T-helper 1 cell treated with Interleukin-12 subunit alpha and Interleukin-12 subunit beta and Interleukin-4 antibody, amounts not matched to agents 30 μg/mL and 1 μg/mL, for 36 hours (primary cell): ENCODE measurements at regions not wholly inside any gene's neighbourhood (a gene's known extent, or its start where the extent isn't known, plus 50 kb on each side); places are given as distances from the start of the nearest gene placed in this dataset.
"Not testable (repeated sequence)": the region's sequence is repeated elsewhere in the genome, so short reads cannot be mapped to it uniquely, and the experiment has no call there.

Experiments
- H3K27ac Mint-ChIP-seq: one replicate; pipeline ENCODE4 v1.8.0; 2021; ENCODE audit warnings: mild to moderate bottlenecking, mixed read lengths
- H3K27me3 Mint-ChIP-seq: one replicate; pipeline ENCODE4 v1.8.0; 2021; ENCODE audit warnings: low read depth, mixed read lengths
- H3K36me3 Mint-ChIP-seq: one replicate; pipeline ENCODE4 v1.8.0; 2021; ENCODE audit warnings: low read depth, mixed read lengths
- H3K4me1 Mint-ChIP-seq: one replicate; pipeline ENCODE4 v1.8.0; 2021; ENCODE audit warnings: low read depth, mixed read lengths
- H3K4me3 Mint-ChIP-seq: one replicate; pipeline ENCODE4 v1.8.0; 2021; ENCODE audit warnings: mild to moderate bottlenecking, moderate library complexity, mixed read lengths
- H3K9me3 Mint-ChIP-seq: one replicate; pipeline ENCODE4 v1.8.0; 2021; ENCODE audit warnings: mixed read lengths

- H3K27ac Mint-ChIP-seq = no peak overlapping the region
- H3K4me1 Mint-ChIP-seq = no peaks in the 10 kb centered on the region
- H3K27me3 Mint-ChIP-seq = no peaks in the 10 kb centered on the region
- no peaks in the 10 kb centered on the region for H3K9me3 Mint-ChIP-seq
- no peak overlapping the region for H3K4me3 Mint-ChIP-seq
- no peaks in the 10 kb centered on the region for H3K36me3 Mint-ChIP-seq
These were observed 388.5 kb upstream of the CHRM2 start for GRCh38 chr7:136479922-136480321.

- Mint-ChIP-seq H3K36me3 (no peaks in the 10 kb centered on the region), H3K27ac (no peak overlapping the region), H3K9me3 (peaks cover 33% of the 10 kb centered on the region)
These were observed 398.3 kb upstream of the CHRM2 start for GRCh38 chr7:136470179-136470578.

GRCh38 chr7:136452949-136453348 is 415.5 kb upstream of the CHRM2 start:
- peaks cover 25% of the 10 kb centered on the region for H3K9me3 Mint-ChIP-seq
- no peaks in the 10 kb centered on the region for H3K27me3 Mint-ChIP-seq
- H3K4me1 Mint-ChIP-seq = no peaks in the 10 kb centered on the region
- H3K27ac Mint-ChIP-seq = no peak overlapping the region
- no peak overlapping the region for H3K4me3 Mint-ChIP-seq
- H3K36me3 Mint-ChIP-seq = no peaks in the 10 kb centered on the region

More at GRCh38 chr7:136470179-136470578, 398.3 kb upstream of the CHRM2 start:
- Mint-ChIP-seq H3K4me3 (no peak overlapping the region), H3K27me3 (no peaks in the 10 kb centered on the region), H3K4me1 (no peaks in the 10 kb centered on the region)

- Mint-ChIP-seq H3K4me1 (no peaks in the 10 kb centered on the region), H3K4me3 (no peak overlapping the region), H3K36me3 (no peaks in the 10 kb centered on the region), H3K9me3 (peaks cover 9% of the 10 kb centered on the region), H3K27me3 (no peaks in the 10 kb centered on the region), H3K27ac (no peak overlapping the region)
These were observed 421.7 kb upstream of the CHRM2 start for GRCh38 chr7:136446751-136447150.

- no peaks in the 10 kb centered on the region for H3K36me3 Mint-ChIP-seq
- H3K4me3 Mint-ChIP-seq = no peak overlapping the region
- H3K9me3 Mint-ChIP-seq = peaks cover 8% of the 10 kb centered on the region
- no peaks in the 10 kb centered on the region for H3K27me3 Mint-ChIP-seq
- H3K4me1 Mint-ChIP-seq = no peaks in the 10 kb centered on the region
- no peak overlapping the region for H3K27ac Mint-ChIP-seq
These were observed 426.6 kb upstream of the CHRM2 start for GRCh38 chr7:136441835-136442234.

- H3K4me1 Mint-ChIP-seq, H3K27me3 Mint-ChIP-seq, H3K4me3 Mint-ChIP-seq, H3K27ac Mint-ChIP-seq, H3K9me3 Mint-ChIP-seq, H3K36me3 Mint-ChIP-seq: not testable (repeated sequence)
These were observed 436.7 kb upstream of the CHRM2 start for GRCh38 chr7:136431736-136432135.

GRCh38 chr7:136424058-136424457 is 444.4 kb upstream of the CHRM2 start:
- Mint-ChIP-seq H3K27ac (no peak overlapping the region), H3K4me1 (no peaks in the 10 kb centered on the region), H3K4me3 (no peak overlapping the region), H3K36me3 (no peaks in the 10 kb centered on the region), H3K27me3 (no peaks in the 10 kb centered on the region), H3K9me3 (peaks cover 14% of the 10 kb centered on the region)

- not testable (repeated sequence) for H3K27me3 Mint-ChIP-seq, H3K4me1 Mint-ChIP-seq, H3K4me3 Mint-ChIP-seq, H3K9me3 Mint-ChIP-seq, H3K36me3 Mint-ChIP-seq, H3K27ac Mint-ChIP-seq
These were observed 442.6 kb upstream of the MTPN start for GRCh38 chr7:136419740-136420139.

- Mint-ChIP-seq H3K27me3 (no peaks in the 10 kb centered on the region), H3K9me3 (no peaks in the 10 kb centered on the region), H3K4me3 (no peak overlapping the region), H3K36me3 (no peaks in the 10 kb centered on the region), H3K27ac (no peak overlapping the region), H3K4me1 (no peaks in the 10 kb centered on the region)
These were observed 435.8 kb upstream of the MTPN start for GRCh38 chr7:136412952-136413351.

GRCh38 chr7:136405931-136406777 is 429.0 kb upstream of the MTPN start:
- H3K36me3 Mint-ChIP-seq = no peaks in the 10 kb centered on the region
- no peaks in the 10 kb centered on the region for H3K9me3 Mint-ChIP-seq
- H3K27me3 Mint-ChIP-seq = peaks cover 3% of the 10 kb centered on the region
- no peaks in the 10 kb centered on the region for H3K4me1 Mint-ChIP-seq
- no peak overlapping the region for H3K4me3 Mint-ChIP-seq
- no peak overlapping the region for H3K27ac Mint-ChIP-seq

GRCh38 chr7:136403591-136403990 is 426.4 kb upstream of the MTPN start:
- no peaks in the 10 kb centered on the region for H3K36me3 Mint-ChIP-seq
- no peaks in the 10 kb centered on the region for H3K4me1 Mint-ChIP-seq
- no peak overlapping the region for H3K27ac Mint-ChIP-seq
- H3K4me3 Mint-ChIP-seq = no peak overlapping the region
- no peaks in the 10 kb centered on the region for H3K9me3 Mint-ChIP-seq
- H3K27me3 Mint-ChIP-seq = peaks cover 3% of the 10 kb centered on the region

GRCh38 chr7:136400877-136401276 is 423.7 kb upstream of the MTPN start:
- H3K4me1 Mint-ChIP-seq = no peaks in the 10 kb centered on the region
- H3K27me3 Mint-ChIP-seq = no peaks in the 10 kb centered on the region
- no peaks in the 10 kb centered on the region for H3K9me3 Mint-ChIP-seq
- H3K27ac Mint-ChIP-seq = no peak overlapping the region
- no peaks in the 10 kb centered on the region for H3K36me3 Mint-ChIP-seq
- no peak overlapping the region for H3K4me3 Mint-ChIP-seq

- Mint-ChIP-seq H3K4me1 (no peaks in the 10 kb centered on the region), H3K27ac (no peak overlapping the region), H3K36me3 (no peaks in the 10 kb centered on the region), H3K27me3 (no peaks in the 10 kb centered on the region), H3K9me3 (no peaks in the 10 kb centered on the region), H3K4me3 (no peak overlapping the region)
These were observed 422.2 kb upstream of the MTPN start for GRCh38 chr7:136399385-136399784.

GRCh38 chr7:136392856-136393255 is 415.7 kb upstream of the MTPN start:
- H3K36me3 Mint-ChIP-seq = no peaks in the 10 kb centered on the region
- H3K4me1 Mint-ChIP-seq = no peaks in the 10 kb centered on the region
- H3K27me3 Mint-ChIP-seq = no peaks in the 10 kb centered on the region
- H3K27ac Mint-ChIP-seq = no peak overlapping the region
- H3K9me3 Mint-ChIP-seq = no peaks in the 10 kb centered on the region
- H3K4me3 Mint-ChIP-seq = no peak overlapping the region

GRCh38 chr7:136391371-136391770 is 414.2 kb upstream of the MTPN start:
- Mint-ChIP-seq H3K4me3 (no peak overlapping the region), H3K4me1 (no peaks in the 10 kb centered on the region), H3K27ac (no peak overlapping the region), H3K27me3 (no peaks in the 10 kb centered on the region), H3K9me3 (no peaks in the 10 kb centered on the region), H3K36me3 (no peaks in the 10 kb centered on the region)

GRCh38 chr7:136389933-136390332 is 412.8 kb upstream of the MTPN start:
- no peaks in the 10 kb centered on the region for H3K27me3 Mint-ChIP-seq
- H3K9me3 Mint-ChIP-seq = no peaks in the 10 kb centered on the region
- no peaks in the 10 kb centered on the region for H3K4me1 Mint-ChIP-seq
- no peak overlapping the region for H3K4me3 Mint-ChIP-seq
- H3K27ac Mint-ChIP-seq = no peak overlapping the region
- no peaks in the 10 kb centered on the region for H3K36me3 Mint-ChIP-seq
